WTC11 (cell line): ENCODE measurements at regions not wholly inside any gene's neighbourhood (a gene's known extent, or its start where the extent isn't known, plus 50 kb on each side); places are given as distances from the start of the nearest gene placed in this dataset.

ENCODE experiments used
- AFF4 ChIP-seq: sonication (generic); formaldehyde crosslinking; IDR thresholded peaks from 2 replicates; pipeline ENCODE4 v1.8.1; 2023; ENCODE audit warnings: mild to moderate bottlenecking, missing genetic modification reagents, borderline replicate concordance
- ATF1 ChIP-seq: sonication (generic); formaldehyde crosslinking; IDR thresholded peaks from 2 replicates; pipeline ENCODE4 v1.8.1; 2023; ENCODE audit warnings: mild to moderate bottlenecking, moderate library complexity, missing genetic modification reagents
- ATF3 ChIP-seq: sonication (generic); formaldehyde crosslinking; conservative IDR thresholded peaks from 2 replicates; pipeline ENCODE4 v1.8.1; 2022; ENCODE audit warnings: mild to moderate bottlenecking, missing genetic modification reagents
- CREB1 ChIP-seq: sonication (generic); formaldehyde crosslinking; IDR thresholded peaks from 2 replicates; pipeline ENCODE4 v1.8.0; 2023; ENCODE audit warnings: mild to moderate bottlenecking, missing genetic modification reagents
- ETV6 ChIP-seq: sonication (generic); formaldehyde crosslinking; IDR thresholded peaks from 2 replicates; pipeline ENCODE4 v1.8.1; 2022; ENCODE audit warnings: mild to moderate bottlenecking, missing genetic modification reagents
- SP1 ChIP-seq: sonication (generic); formaldehyde crosslinking; conservative IDR thresholded peaks from 2 replicates; pipeline ENCODE4 v1.8.1; 2022; ENCODE audit warnings: missing genetic modification reagents
- USF2 ChIP-seq: sonication (generic); formaldehyde crosslinking; IDR thresholded peaks from 2 replicates; pipeline ENCODE4 v1.8.1; 2023; ENCODE audit warnings: mild to moderate bottlenecking, missing genetic modification reagents, moderate library complexity
- ZNF423 ChIP-seq: fragments of 250-450 bp; sonication (Bioruptor Pico); IDR thresholded peaks from 2 replicates; pipeline ENCODE4 v2.1.2; 2022; ENCODE audit warnings: mild to moderate bottlenecking, moderate library complexity
- TF ChIP-seq, protein P1 (sequence below): fragments of 200-600 bp; IDR thresholded peaks from 2 replicates; pipeline ENCODE4 v1.8.0; 2022; ENCODE audit warnings: antibody characterized with exemption
- TF ChIP-seq, protein P2 (sequence below): sonication (generic); formaldehyde crosslinking; IDR thresholded peaks from 2 replicates; pipeline ENCODE4 v1.8.0; 2022; ENCODE audit warnings: mild to moderate bottlenecking, missing genetic modification reagents
- TF ChIP-seq, protein P3 (sequence below): sonication (generic); formaldehyde crosslinking; IDR thresholded peaks from 2 replicates; pipeline ENCODE4 v1.8.0; 2023; ENCODE audit warnings: missing genetic modification reagents, mild to moderate bottlenecking, borderline replicate concordance
- TF ChIP-seq, protein P4 (sequence below): sonication (generic); formaldehyde crosslinking; IDR thresholded peaks from 2 replicates; pipeline ENCODE4 v1.8.0; 2022; ENCODE audit warnings: mild to moderate bottlenecking, missing genetic modification reagents
- TF ChIP-seq, protein P5 (sequence below): sonication (generic); formaldehyde crosslinking; IDR thresholded peaks from 2 replicates; pipeline ENCODE4 v1.8.1; 2023; ENCODE audit warnings: mild to moderate bottlenecking, missing genetic modification reagents, moderate library complexity

- TF ChIP-seq, protein P1, sequence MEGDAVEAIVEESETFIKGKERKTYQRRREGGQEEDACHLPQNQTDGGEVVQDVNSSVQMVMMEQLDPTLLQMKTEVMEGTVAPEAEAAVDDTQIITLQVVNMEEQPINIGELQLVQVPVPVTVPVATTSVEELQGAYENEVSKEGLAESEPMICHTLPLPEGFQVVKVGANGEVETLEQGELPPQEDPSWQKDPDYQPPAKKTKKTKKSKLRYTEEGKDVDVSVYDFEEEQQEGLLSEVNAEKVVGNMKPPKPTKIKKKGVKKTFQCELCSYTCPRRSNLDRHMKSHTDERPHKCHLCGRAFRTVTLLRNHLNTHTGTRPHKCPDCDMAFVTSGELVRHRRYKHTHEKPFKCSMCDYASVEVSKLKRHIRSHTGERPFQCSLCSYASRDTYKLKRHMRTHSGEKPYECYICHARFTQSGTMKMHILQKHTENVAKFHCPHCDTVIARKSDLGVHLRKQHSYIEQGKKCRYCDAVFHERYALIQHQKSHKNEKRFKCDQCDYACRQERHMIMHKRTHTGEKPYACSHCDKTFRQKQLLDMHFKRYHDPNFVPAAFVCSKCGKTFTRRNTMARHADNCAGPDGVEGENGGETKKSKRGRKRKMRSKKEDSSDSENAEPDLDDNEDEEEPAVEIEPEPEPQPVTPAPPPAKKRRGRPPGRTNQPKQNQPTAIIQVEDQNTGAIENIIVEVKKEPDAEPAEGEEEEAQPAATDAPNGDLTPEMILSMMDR: no peak
- TF ChIP-seq, protein P2, sequence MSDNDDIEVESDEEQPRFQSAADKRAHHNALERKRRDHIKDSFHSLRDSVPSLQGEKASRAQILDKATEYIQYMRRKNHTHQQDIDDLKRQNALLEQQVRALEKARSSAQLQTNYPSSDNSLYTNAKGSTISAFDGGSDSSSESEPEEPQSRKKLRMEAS (CRISPR knock-in tag): no peak
- no peak for TF ChIP-seq SP1 (CRISPR knock-in tag)
- TF ChIP-seq, protein P3, sequence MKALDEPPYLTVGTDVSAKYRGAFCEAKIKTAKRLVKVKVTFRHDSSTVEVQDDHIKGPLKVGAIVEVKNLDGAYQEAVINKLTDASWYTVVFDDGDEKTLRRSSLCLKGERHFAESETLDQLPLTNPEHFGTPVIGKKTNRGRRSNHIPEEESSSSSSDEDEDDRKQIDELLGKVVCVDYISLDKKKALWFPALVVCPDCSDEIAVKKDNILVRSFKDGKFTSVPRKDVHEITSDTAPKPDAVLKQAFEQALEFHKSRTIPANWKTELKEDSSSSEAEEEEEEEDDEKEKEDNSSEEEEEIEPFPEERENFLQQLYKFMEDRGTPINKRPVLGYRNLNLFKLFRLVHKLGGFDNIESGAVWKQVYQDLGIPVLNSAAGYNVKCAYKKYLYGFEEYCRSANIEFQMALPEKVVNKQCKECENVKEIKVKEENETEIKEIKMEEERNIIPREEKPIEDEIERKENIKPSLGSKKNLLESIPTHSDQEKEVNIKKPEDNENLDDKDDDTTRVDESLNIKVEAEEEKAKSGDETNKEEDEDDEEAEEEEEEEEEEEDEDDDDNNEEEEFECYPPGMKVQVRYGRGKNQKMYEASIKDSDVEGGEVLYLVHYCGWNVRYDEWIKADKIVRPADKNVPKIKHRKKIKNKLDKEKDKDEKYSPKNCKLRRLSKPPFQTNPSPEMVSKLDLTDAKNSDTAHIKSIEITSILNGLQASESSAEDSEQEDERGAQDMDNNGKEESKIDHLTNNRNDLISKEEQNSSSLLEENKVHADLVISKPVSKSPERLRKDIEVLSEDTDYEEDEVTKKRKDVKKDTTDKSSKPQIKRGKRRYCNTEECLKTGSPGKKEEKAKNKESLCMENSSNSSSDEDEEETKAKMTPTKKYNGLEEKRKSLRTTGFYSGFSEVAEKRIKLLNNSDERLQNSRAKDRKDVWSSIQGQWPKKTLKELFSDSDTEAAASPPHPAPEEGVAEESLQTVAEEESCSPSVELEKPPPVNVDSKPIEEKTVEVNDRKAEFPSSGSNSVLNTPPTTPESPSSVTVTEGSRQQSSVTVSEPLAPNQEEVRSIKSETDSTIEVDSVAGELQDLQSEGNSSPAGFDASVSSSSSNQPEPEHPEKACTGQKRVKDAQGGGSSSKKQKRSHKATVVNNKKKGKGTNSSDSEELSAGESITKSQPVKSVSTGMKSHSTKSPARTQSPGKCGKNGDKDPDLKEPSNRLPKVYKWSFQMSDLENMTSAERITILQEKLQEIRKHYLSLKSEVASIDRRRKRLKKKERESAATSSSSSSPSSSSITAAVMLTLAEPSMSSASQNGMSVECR (CRISPR knock-in tag): no peak
- TF ChIP-seq CREB1 (CRISPR knock-in tag): no peak
- no peak for TF ChIP-seq AFF4 (CRISPR knock-in tag)
- TF ChIP-seq, protein P4, sequence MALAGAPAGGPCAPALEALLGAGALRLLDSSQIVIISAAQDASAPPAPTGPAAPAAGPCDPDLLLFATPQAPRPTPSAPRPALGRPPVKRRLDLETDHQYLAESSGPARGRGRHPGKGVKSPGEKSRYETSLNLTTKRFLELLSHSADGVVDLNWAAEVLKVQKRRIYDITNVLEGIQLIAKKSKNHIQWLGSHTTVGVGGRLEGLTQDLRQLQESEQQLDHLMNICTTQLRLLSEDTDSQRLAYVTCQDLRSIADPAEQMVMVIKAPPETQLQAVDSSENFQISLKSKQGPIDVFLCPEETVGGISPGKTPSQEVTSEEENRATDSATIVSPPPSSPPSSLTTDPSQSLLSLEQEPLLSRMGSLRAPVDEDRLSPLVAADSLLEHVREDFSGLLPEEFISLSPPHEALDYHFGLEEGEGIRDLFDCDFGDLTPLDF (CRISPR knock-in tag): no peak
- TF ChIP-seq, protein P5, sequence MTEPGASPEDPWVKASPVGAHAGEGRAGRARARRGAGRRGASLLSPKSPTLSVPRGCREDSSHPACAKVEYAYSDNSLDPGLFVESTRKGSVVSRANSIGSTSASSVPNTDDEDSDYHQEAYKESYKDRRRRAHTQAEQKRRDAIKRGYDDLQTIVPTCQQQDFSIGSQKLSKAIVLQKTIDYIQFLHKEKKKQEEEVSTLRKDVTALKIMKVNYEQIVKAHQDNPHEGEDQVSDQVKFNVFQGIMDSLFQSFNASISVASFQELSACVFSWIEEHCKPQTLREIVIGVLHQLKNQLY (CRISPR knock-in tag): no peak
- no peak for TF ChIP-seq USF2 (CRISPR knock-in tag)
- TF ChIP-seq ATF3 (CRISPR knock-in tag): no peak
- no peak for TF ChIP-seq ZNF423 (CRISPR knock-in tag)
- no peak for TF ChIP-seq ATF1 (CRISPR knock-in tag)
- no peak for TF ChIP-seq ETV6 (CRISPR knock-in tag)
Observed at GRCh38 chr12:74071182-74071581, 466.5 kb upstream of the ATXN7L3B start.
